Ectodermal cell (in vitro differentiated cells): ENCODE measurements at regions not wholly inside any gene's neighbourhood (a gene's known extent, or its start where the extent isn't known, plus 50 kb on each side); places are given as distances from the start of the nearest gene placed in this dataset.

Experiments used
- H3K27ac ChIP-seq: 2 replicates; pipeline ENCODE4 v1.7.0; 2013; ENCODE audit warnings: mild to moderate bottlenecking, low read depth, low read length; ENCODE audit not compliant: insufficient read depth, poor library complexity, severe bottlenecking
- H3K27me3 ChIP-seq: 2 replicates; pipeline ENCODE4 v1.7.0; 2013; ENCODE audit warnings: mild to moderate bottlenecking, low read length; ENCODE audit not compliant: insufficient read depth, control insufficient read depth, poor library complexity, severe bottlenecking
- H3K36me3 ChIP-seq: one replicate; pipeline ENCODE4 v1.7.0; 2013; ENCODE audit warnings: low read length; ENCODE audit not compliant: control insufficient read depth, insufficient read depth
- H3K4me1 ChIP-seq: one replicate; pipeline ENCODE4 v1.7.0; 2013; ENCODE audit warnings: low read length; ENCODE audit not compliant: control insufficient read depth, insufficient read depth
- H3K4me3 ChIP-seq: 2 replicates; pipeline ENCODE4 v1.7.0; 2013; ENCODE audit warnings: low read depth, low read length, control low read depth; ENCODE audit not compliant: insufficient read depth
- H3K9me3 ChIP-seq: 2 replicates; pipeline ENCODE4 v1.7.0; 2013; ENCODE audit warnings: mild to moderate bottlenecking, low read length, moderate library complexity; ENCODE audit not compliant: control insufficient read depth
- WGBS, 2 experiments: methylation state at CpG; one replicate each; pipeline ENCODE4 v1.1.7; 2013; ENCODE audit warnings: missing lambda C conversion rate in 2 of 2; 5-methylcytosine and 5-hydroxymethylcytosine counted together

GRCh38 chr2:180669016-180669415, 311.4 kb upstream of the UBE2E3 start:
- no peaks in the 10 kb centered on the region for H3K27me3 ChIP-seq
- H3K4me1 ChIP-seq: no peaks in the 10 kb centered on the region
- H3K9me3 ChIP-seq: no peaks in the 10 kb centered on the region
- WGBS, 2 experiments: 96% methylated on average over 2 of the region's 2 CpGs; no CpG with 5 or more reads in 1 of the 2 experiments
- no peak overlapping the region for H3K4me3 ChIP-seq
- no peak overlapping the region for H3K27ac ChIP-seq
- H3K36me3 ChIP-seq: no peaks in the 10 kb centered on the region

DNA sequence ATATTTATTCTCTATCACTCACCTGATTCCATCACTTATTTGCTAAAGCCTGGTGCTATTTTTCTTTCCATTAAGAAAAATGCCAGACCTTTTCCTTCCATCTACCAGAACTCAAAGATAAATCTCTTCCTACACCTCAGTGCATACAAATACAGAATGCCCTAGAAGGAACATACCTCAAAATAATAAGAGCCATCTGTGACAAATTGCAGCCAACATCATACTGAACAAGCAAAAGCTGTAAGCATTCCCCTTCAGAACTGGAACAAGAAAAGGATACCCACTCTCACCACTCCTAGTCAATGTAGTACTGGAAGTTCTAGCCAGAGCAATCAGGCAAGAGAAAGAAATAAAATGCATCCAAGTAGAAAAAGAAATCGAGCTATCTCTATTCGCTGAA, 315.9 kb upstream of the UBE2E3 start:
- no peak overlapping the region for H3K4me3 ChIP-seq
- no peaks in the 10 kb centered on the region for H3K4me1 ChIP-seq
- no peaks in the 10 kb centered on the region for H3K27me3 ChIP-seq
- 92 to 98% methylated on average over 2 of the region's 2 CpGs for WGBS, 2 experiments
- no peaks in the 10 kb centered on the region for H3K9me3 ChIP-seq
- no peaks in the 10 kb centered on the region for H3K36me3 ChIP-seq
- no peak overlapping the region for H3K27ac ChIP-seq

DNA sequence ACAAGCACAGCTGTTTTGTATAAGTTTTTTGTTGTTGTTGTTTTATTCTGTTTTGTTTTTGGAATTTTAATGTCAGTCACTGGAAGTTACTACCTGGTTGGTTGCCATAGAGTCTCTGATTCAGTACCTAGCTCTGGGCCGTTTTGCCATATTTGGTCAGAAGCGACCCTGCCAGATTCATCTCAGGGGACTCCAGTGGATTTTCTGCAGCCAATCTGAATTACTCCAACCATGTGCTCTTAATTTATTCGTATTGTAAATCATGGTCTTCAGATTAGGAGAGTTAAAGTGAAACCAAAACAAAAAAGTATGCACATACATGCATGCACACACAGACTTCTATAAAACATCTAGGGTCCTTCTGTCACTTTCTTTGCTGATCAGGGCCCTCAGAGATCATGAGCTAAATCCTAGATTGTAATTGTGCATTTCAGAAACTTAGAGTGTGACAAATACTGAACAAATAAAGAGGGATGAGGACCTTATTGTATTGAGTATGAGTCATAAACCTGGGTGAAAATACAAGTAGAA, 317.4 kb upstream of the UBE2E3 start:
- 74 to 84% methylated on average over 3 of the region's 3 CpGs for WGBS, 2 experiments
- H3K4me3 ChIP-seq: no peak overlapping the region

GRCh38 chr2:180662521-180662920, 317.9 kb upstream of the UBE2E3 start:
- 75 to 92% methylated on average over 1 of the region's 1 CpG for WGBS, 2 experiments

More for the DNA sequence above, 317.4 kb upstream of the UBE2E3 start:
- H3K4me1 ChIP-seq: no peaks in the 10 kb centered on the region
- no peaks in the 10 kb centered on the region for H3K9me3 ChIP-seq
- H3K27ac ChIP-seq: no peak overlapping the region
- no peaks in the 10 kb centered on the region for H3K27me3 ChIP-seq
- H3K36me3 ChIP-seq: no peaks in the 10 kb centered on the region

DNA sequence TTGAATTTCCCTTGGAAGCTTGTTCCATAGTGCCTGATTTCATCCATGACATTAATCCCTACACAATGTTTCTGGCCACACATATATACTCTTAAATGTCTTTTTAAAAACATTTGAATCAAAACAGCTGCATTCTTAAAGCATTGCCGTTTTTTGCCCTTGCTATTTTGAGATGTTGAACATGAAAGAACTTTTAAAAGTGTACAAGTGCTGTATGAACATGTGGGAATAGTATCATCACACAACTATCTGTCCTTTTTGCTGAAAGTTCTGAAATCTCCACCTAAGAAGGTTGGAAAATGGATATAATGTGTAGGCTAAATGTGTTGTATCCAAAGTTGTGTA, 318.7 kb upstream of the UBE2E3 start:
- H3K36me3 ChIP-seq: no peaks in the 10 kb centered on the region
- H3K27ac ChIP-seq: no peak overlapping the region
- no peak overlapping the region for H3K4me3 ChIP-seq
- no peaks in the 10 kb centered on the region for H3K9me3 ChIP-seq
- 89 to 100% methylated on average over 1 of the region's 1 CpG for WGBS, 2 experiments
- no peaks in the 10 kb centered on the region for H3K4me1 ChIP-seq
- H3K27me3 ChIP-seq: no peaks in the 10 kb centered on the region

More at GRCh38 chr2:180662521-180662920, 317.9 kb upstream of the UBE2E3 start:
- Histone ChIP-seq H3K9me3 (no peaks in the 10 kb centered on the region), H3K27me3 (no peaks in the 10 kb centered on the region), H3K4me1 (no peaks in the 10 kb centered on the region), H3K36me3 (no peaks in the 10 kb centered on the region), H3K27ac (no peak overlapping the region), H3K4me3 (no peak overlapping the region)

DNA sequence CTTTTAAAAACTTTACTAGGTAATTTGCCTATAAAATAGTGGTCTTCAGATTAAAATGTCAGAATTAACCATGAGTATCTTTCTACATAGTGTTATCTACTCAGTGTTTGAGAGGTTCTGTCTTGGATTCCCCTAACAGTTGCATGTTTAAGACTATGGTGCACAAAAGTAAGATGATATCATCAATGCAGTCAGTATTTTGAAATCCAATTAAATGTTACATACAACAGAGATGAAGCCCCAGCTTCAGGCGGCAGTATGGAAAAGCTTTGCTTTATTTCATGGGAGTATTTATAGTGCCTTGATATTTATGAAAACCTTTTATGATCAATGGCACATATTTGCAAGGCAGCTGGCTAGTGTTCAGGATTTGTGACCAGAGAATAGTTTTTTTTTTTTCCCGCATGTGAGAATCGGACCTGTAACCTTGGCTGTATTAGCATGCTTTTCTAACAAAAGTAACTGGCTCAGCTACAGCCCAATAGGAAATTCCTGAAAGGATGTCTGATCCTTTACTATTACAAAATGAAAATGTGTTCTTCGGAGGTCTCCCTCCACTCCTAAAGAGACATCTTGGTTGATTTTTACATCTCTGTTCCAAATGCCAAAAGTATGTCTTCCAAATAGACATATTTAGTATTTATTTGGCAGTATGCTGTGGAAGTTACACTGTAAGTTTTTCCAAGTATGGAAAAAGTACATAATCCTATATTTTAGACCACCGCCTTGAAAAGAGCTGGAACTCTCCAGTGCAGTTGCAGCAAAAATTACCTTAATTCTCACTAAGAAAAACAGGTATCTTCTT, 319.3 kb upstream of the UBE2E3 start:
- H3K27me3 ChIP-seq: no peaks in the 10 kb centered on the region
- H3K27ac ChIP-seq: no peak overlapping the region
- no peaks in the 10 kb centered on the region for H3K9me3 ChIP-seq
- no peaks in the 10 kb centered on the region for H3K4me1 ChIP-seq
- no peaks in the 10 kb centered on the region for H3K36me3 ChIP-seq
- no peak overlapping the region for H3K4me3 ChIP-seq
- WGBS, 2 experiments: 98 to 100% methylated on average over 5 of the region's 5 CpGs

- no peaks in the 10 kb centered on the region for H3K4me1 ChIP-seq
- no peaks in the 10 kb centered on the region for H3K27me3 ChIP-seq
- WGBS, 2 experiments: 83 to 84% methylated on average over 8 of the region's 8 CpGs
- H3K4me3 ChIP-seq: no peak overlapping the region
- no peaks in the 10 kb centered on the region for H3K9me3 ChIP-seq
- H3K27ac ChIP-seq: no peak overlapping the region
- no peaks in the 10 kb centered on the region for H3K36me3 ChIP-seq
These were observed 320.2 kb upstream of the UBE2E3 start for GRCh38 chr2:180660207-180660606.

DNA sequence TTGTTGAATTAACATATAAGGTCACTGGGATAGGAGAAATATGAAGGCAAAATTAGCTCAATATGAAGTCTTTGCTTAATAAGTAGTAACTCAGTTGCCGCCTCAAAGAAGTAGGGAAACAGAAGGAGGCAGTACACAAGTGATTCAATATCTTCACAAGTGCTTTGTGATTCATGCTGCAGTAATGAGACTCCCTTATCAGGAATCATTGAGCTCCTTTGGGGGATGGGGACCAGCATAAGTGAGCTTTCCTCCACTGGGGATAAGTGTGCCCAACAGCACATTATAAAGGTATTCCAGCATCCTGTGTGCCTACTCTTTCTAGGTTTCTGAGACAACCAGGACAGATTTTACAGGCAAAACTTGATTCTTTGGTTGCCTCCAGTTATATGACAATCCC, 323.4 kb upstream of the UBE2E3 start:
- Histone ChIP-seq H3K27ac (no peak overlapping the region), H3K36me3 (no peaks in the 10 kb centered on the region), H3K9me3 (no peaks in the 10 kb centered on the region), H3K4me3 (no peak overlapping the region), H3K4me1 (no peaks in the 10 kb centered on the region), H3K27me3 (no peaks in the 10 kb centered on the region)
- 88 to 97% methylated on average over 1 of the region's 1 CpG for WGBS, 2 experiments

- no peaks in the 10 kb centered on the region for H3K9me3 ChIP-seq
- no peaks in the 10 kb centered on the region for H3K4me1 ChIP-seq
- no peaks in the 10 kb centered on the region for H3K36me3 ChIP-seq
- 78% methylated on average over 1 of the region's 1 CpG; no CpG with 5 or more reads in 1 of the 2 experiments for WGBS, 2 experiments
- H3K27ac ChIP-seq: no peak overlapping the region
- no peaks in the 10 kb centered on the region for H3K27me3 ChIP-seq
- H3K4me3 ChIP-seq: no peak overlapping the region
These were observed 324.0 kb upstream of the UBE2E3 start for GRCh38 chr2:180656455-180656847.

GRCh38 chr2:180655842-180656454, 324.5 kb upstream of the UBE2E3 start:
- H3K4me3 ChIP-seq: no peak overlapping the region
- 88 to 91% methylated on average over 1 of the region's 1 CpG for WGBS, 2 experiments
- H3K4me1 ChIP-seq: no peaks in the 10 kb centered on the region
- no peaks in the 10 kb centered on the region for H3K27me3 ChIP-seq
- no peaks in the 10 kb centered on the region for H3K36me3 ChIP-seq
- H3K27ac ChIP-seq: no peak overlapping the region
- H3K9me3 ChIP-seq: no peaks in the 10 kb centered on the region
